ENCODE measurements at regions not wholly inside any gene's neighbourhood (a gene's known extent, or its start where the extent isn't known, plus 50 kb on each side); places are given as distances from the start of the nearest gene placed in this dataset.
"Not testable (repeated sequence)": the region's sequence is repeated elsewhere in the genome, so short reads cannot be mapped to it uniquely, and the experiment has no call there.

GRCh38 chrX:40893251-40893910 lies 158.0 kb upstream of the MED14 start:
- no peak for TF ChIP-seq CTCF (IDR thresholded peaks at IDR 0.05; ENCODE audit: low read depth, low read length)
- no peak overlapping the region for H3K4me3 ChIP-seq (ENCODE audit: low read depth, low read length)

DNA sequence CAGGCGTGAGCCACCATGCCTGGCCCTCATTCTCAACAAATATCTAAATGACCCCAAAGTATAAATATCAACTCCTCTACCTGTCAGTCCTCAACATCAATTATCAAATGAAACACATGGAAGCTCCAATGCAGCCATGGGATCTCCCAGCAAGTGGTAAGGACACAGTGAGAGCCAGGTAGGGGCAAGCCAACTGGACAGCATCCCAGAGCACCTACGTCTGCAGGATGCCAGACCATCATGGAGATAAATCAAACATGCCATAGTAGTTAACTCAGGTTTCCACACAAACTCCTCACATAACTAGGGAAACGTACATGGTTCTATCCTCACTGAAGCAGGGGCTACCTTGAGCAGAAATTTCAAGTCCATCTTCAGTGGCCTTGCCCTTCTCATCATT lies 159.9 kb upstream of the MED14 start:
- no peak overlapping the region for H3K4me3 ChIP-seq (ENCODE audit: low read depth, low read length)

DNA sequence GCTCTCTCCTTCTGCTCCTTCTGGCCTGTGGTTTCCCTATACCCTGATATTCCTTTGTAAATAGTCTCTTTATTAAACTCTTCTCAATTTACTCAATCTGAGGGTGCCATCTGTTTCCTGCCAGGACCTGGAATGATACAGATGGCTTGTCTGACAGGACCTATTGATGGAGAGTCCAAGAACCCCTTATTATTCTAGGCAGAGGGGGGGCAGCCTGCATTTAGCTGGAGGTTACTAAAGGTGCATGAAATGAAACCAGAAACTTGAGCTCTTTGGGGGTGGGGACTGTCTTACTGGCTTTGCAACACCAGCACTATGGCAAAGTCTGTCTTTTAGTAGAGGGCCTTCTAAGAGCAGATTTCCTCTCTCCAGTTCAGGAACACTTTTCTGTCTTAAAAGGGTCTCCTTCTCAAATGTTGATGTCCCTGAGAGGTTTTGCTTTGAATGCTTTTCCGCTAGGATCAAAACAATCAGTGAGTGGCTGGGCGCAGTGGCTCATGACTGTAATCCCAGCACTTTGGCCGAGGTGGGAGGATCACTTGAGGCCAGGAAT lies 162.5 kb upstream of the MED14 start:
- no peak for TF ChIP-seq CTCF (IDR thresholded peaks at IDR 0.05; ENCODE audit: low read depth, low read length)
- H3K4me3 ChIP-seq (ENCODE audit: low read depth, low read length) = no peak overlapping the region

More for the DNA sequence above, 159.9 kb upstream of the MED14 start:
- TF ChIP-seq CTCF (IDR thresholded peaks at IDR 0.05; ENCODE audit: low read depth, low read length) = no peak

- H3K4me3 ChIP-seq (ENCODE audit: low read depth, low read length) = not testable (repeated sequence)
Measured at GRCh38 chrX:40904739-40905138, 169.4 kb upstream of the MED14 start.

DNA sequence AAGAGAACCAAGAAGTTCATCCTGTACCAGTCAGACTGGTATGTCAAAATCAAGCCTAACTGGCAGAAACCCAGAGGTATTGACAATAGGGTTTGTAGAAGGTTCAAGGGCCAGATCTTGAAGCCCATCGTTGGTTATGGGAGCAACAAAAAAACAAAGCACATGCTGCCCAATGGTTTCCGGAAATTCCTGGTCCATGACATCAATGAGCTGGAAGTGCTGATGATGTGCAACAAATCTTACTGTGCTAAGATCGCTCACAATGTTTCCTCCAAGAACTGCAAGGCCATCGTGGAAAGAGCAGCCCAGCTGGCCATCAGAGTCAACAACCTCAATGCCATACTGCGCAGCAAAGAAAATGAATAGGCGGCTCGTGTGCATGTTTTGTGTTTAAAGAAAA lies 172.7 kb upstream of the MED14 start:
- no peak for TF ChIP-seq CTCF (IDR thresholded peaks at IDR 0.05; ENCODE audit: low read depth, low read length)
- no peak overlapping the region for H3K4me3 ChIP-seq (ENCODE audit: low read depth, low read length)

DNA sequence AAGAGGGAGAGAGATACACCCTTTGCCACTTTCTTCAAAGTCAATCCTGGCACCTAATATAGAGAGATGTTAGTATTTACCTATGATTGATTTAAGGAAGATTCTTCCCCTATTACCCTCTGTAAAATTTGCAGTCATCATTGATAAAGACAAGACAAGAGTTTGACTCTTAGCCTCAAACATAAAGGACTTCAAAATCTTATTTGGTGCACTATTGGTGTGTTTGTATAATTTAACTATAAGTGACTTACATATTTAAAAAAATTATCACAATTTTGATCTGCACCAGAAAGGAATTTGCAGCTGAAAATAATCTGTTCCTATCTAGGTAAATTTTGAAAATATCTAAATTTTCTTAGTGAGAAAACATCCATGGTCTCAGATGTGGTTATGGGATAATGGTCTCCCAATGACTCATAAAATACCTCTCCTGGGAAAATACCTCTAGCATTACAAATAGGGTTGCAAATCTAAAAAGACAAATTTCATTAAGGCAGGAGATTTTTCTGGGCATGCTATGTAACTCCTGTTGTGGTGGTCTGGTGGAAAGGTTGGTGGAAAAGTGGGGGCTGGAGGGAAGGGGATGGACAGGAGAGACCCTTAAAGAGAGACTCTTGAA lies 173.6 kb upstream of the MED14 start:
- H3K4me3 ChIP-seq (ENCODE audit: low read depth, low read length) = no peak overlapping the region
- no peak for TF ChIP-seq CTCF (IDR thresholded peaks at IDR 0.05; ENCODE audit: low read depth, low read length)

DNA sequence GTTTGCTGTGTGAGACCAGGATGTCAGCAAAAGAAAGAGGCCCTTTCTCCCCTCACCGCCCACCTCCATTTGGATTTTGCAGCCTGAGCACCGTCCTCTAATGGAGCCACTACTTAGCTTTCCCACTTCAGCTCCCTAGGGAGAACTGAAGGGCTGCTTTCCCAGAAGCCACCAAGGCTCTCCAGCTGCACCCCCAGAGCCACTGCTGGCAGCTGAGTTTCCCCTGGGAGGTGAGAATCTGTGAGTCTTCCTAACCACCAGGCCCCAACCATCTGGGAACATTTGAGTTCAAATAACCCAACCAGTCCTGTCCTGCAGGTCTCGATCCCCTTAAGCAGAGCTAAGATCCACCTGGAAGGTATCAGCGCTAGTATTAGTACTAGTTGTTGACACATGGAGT lies 173.1 kb upstream of the USP9X start:
- no peak overlapping the region for H3K4me3 ChIP-seq (ENCODE audit: low read depth, low read length)
- TF ChIP-seq CTCF (IDR thresholded peaks at IDR 0.05; ENCODE audit: low read depth, low read length) = no peak

Measured in WI38 (cell line).